Natural killer cell (primary cell): ENCODE measurements at regions not wholly inside any gene's neighbourhood (a gene's known extent, or its start where the extent isn't known, plus 50 kb on each side); places are given as distances from the start of the nearest gene placed in this dataset.
"Not testable (repeated sequence)": the region's sequence is repeated elsewhere in the genome, so short reads cannot be mapped to it uniquely, and the experiment has no call there.

Experiments used
- ATAC-seq, 3 donors: fragments of 150-1000 bp in 2 of 3; fragments of 200-7000 bp in 1 of 3; cut with Tn5 transposase; 1 replicate in 1 of 3; 2 replicates in 2 of 3; pipeline ENCODE4 v1.10.0; 2021; ENCODE audit warnings: mild to moderate bottlenecking in 2 of 3, moderate library complexity in 2 of 3
- DNase-seq, 2 donors: peaks; one replicate each; pipeline versions ENCODE4 v3.0.0 to v3.0.0-alpha.2; 2013 to 2021; ENCODE audit warnings: mixed read lengths in 1 of 2
- H3K27ac ChIP-seq: one replicate; pipeline ENCODE4 v1.5.1; 2013; ENCODE audit warnings: mild to moderate bottlenecking, low read length
- H3K27me3 ChIP-seq: one replicate; pipeline ENCODE4 v1.6.1; 2013; ENCODE audit warnings: low read length; ENCODE audit not compliant: control insufficient read depth, insufficient read depth
- H3K36me3 ChIP-seq: one replicate; pipeline ENCODE4 v1.6.1; 2013; ENCODE audit warnings: low read length; ENCODE audit not compliant: control insufficient read depth, insufficient read depth
- H3K4me1 ChIP-seq: one replicate; pipeline ENCODE4 v1.6.1; 2013; ENCODE audit warnings: low read length; ENCODE audit not compliant: control insufficient read depth, insufficient read depth
- H3K4me3 ChIP-seq: one replicate; pipeline ENCODE4 v1.5.1; 2013; ENCODE audit warnings: low read length
- H3K9me3 ChIP-seq: one replicate; pipeline ENCODE4 v1.6.1; 2013; ENCODE audit warnings: low read length; ENCODE audit not compliant: control insufficient read depth, insufficient read depth
- H3K27ac Mint-ChIP-seq, 2 donors: one replicate each; pipeline ENCODE4 v1.8.0; 2022; ENCODE audit warnings: mild to moderate bottlenecking in 2 of 2, mixed read lengths in 2 of 2, moderate library complexity in 1 of 2
- H3K27me3 Mint-ChIP-seq, 2 donors: one replicate each; pipeline ENCODE4 v1.8.0; 2022; ENCODE audit warnings: low read depth in 2 of 2, mixed read lengths in 2 of 2
- H3K36me3 Mint-ChIP-seq: one replicate; pipeline ENCODE4 v1.8.0; 2022; ENCODE audit warnings: mixed read lengths
- H3K4me1 Mint-ChIP-seq, 2 donors: one replicate each; pipeline ENCODE4 v1.8.0; 2022; ENCODE audit warnings: mixed read lengths in 2 of 2
- H3K4me3 Mint-ChIP-seq: one replicate; pipeline ENCODE4 v1.8.0; 2022; ENCODE audit warnings: mild to moderate bottlenecking, moderate library complexity, mixed read lengths
- H3K9me3 Mint-ChIP-seq, 2 donors: one replicate each; pipeline ENCODE4 v1.8.0; 2022; ENCODE audit warnings: mixed read lengths in 2 of 2
- CTCF ChIP-seq: fragments of 200-600 bp; IDR thresholded peaks from one replicate; pipeline ENCODE4 v1.8.0; 2022; ENCODE audit warnings: antibody characterized with exemption
- WGBS: methylation state at CpG from one replicate; pipeline ENCODE4 v1.1.7; 2013; ENCODE audit warnings: missing lambda C conversion rate; ENCODE audit not compliant: insufficient coverage; 5-methylcytosine and 5-hydroxymethylcytosine counted together
- intact Hi-C: fragments of 100-400 bp; cut with micrococcal nuclease; formaldehyde crosslinking; loops from one replicate; pipeline ENCODE4 v1.14.2; 2022

DNA sequence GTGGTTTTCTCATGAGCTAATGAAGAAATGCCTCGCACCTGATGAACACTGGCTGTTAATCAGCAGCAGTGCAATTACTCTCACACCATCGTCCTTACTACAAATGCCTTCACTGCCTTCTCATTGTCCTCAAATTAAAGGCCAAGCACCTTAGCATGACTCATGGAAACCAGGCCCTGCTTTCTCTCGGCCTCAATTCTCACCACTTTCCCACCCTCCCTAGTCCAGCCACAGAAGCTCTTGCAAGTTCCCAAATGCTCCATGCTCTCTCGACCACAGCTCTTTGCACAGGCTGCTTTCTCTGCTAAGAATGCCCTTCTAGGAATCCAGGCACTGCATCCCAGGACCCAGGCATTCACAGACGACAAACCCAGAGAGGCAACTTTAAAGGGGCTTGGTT is 94.6 kb upstream of the KLF4 start:
- intact Hi-C loops: no loop called here
- no peak overlapping the region for H3K27ac Mint-ChIP-seq
- H3K27me3 ChIP-seq: no peaks in the 10 kb centered on the region
- ATAC-seq (no peak), DNase-seq (no peak)
- H3K36me3 ChIP-seq: no peaks in the 10 kb centered on the region
- no peak overlapping the region for H3K4me3 ChIP-seq
- peaks cover 3 to 6% of the 10 kb centered on the region in 2 donors for H3K27me3 Mint-ChIP-seq
- H3K4me1 Mint-ChIP-seq: no peaks in the 10 kb centered on the region
- no peak overlapping the region for H3K27ac ChIP-seq
- no peaks in the 10 kb centered on the region for H3K9me3 Mint-ChIP-seq
- H3K4me3 Mint-ChIP-seq: no peak overlapping the region
- no peaks in the 10 kb centered on the region for H3K9me3 ChIP-seq
- no peaks in the 10 kb centered on the region for H3K4me1 ChIP-seq
- WGBS: 70% methylated on average over 5 of the region's 5 CpGs
- no peak for TF ChIP-seq CTCF
- H3K36me3 Mint-ChIP-seq: no peaks in the 10 kb centered on the region

- WGBS: 78% methylated on average over 4 of the region's 5 CpGs
Observed at GRCh38 chr9:107577140-107577776, 87.7 kb upstream of the KLF4 start.

DNA sequence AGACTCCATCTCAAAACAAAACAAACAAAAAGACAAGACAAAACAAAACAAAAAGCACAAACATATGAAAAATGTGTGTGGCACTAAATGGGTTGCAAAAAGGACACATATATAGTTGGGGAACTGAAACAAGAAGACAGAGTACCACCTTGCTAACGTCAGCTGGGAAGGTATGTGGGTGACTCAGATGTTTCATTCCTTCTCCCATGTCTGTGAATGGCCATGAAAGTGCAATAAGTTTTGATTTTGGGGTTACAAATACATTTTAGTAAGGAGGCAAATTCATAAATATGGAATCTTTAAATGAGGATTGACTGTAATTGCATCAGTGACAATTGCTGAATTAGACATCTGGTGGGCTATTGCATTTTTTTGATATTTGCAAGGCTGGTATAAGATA is 81.6 kb upstream of the KLF4 start:
- H3K4me3 Mint-ChIP-seq: no peak overlapping the region
- no peaks in the 10 kb centered on the region for H3K36me3 Mint-ChIP-seq
- H3K36me3 ChIP-seq: no peaks in the 10 kb centered on the region
- DNase-seq (no peak), ATAC-seq (no peak)
- no peaks in the 10 kb centered on the region for H3K9me3 ChIP-seq
- no peaks in the 10 kb centered on the region for H3K27me3 ChIP-seq
- no peaks in the 10 kb centered on the region for H3K27me3 Mint-ChIP-seq
- WGBS: 60% methylated on average over 1 of the region's 1 CpG
- H3K4me1 ChIP-seq: no peaks in the 10 kb centered on the region
- TF ChIP-seq CTCF: no peak
- H3K27ac Mint-ChIP-seq: no peak overlapping the region
- H3K27ac ChIP-seq: no peak overlapping the region
- H3K4me1 Mint-ChIP-seq: no peaks in the 10 kb centered on the region
- H3K4me3 ChIP-seq: no peak overlapping the region
- H3K9me3 Mint-ChIP-seq: no peaks in the 10 kb centered on the region
- intact Hi-C loops: no loop called here

More at GRCh38 chr9:107577140-107577776, 87.7 kb upstream of the KLF4 start:
- no peak for DNase-seq
- Mint-ChIP-seq H3K9me3 (no peaks in the 10 kb centered on the region), H3K4me3 (no peak overlapping the region), H3K4me1 (no peaks in the 10 kb centered on the region), H3K27ac (no peak overlapping the region), H3K27me3 (no peaks in the 10 kb centered on the region), H3K36me3 (no peaks in the 10 kb centered on the region)
- Histone ChIP-seq H3K9me3 (no peaks in the 10 kb centered on the region), H3K27me3 (no peaks in the 10 kb centered on the region), H3K4me1 (no peaks in the 10 kb centered on the region), H3K4me3 (no peak overlapping the region), H3K36me3 (no peaks in the 10 kb centered on the region), H3K27ac (no peak overlapping the region)
- intact Hi-C loops: no loop called here
- no peak for ATAC-seq
- TF ChIP-seq CTCF: no peak

DNA sequence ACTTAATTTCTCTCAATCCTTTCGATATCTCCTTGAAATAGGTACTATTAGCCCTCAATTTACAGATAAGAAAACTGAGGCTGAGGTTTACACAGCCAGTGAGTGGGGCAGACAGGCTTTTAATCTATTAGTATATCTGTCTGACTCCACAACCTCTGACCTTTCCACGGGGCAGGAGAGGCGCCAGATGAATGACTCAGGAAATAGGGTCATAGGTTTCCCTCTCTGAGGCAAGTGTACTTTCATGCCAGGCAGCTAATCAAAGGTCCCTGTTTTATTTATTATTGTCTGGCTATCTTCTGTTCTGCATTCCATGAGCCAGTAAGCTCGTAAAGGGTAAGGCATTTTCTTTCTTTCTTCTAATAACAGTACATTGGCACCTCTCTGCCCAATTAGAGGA is 79.6 kb upstream of the KLF4 start:
- H3K27me3 Mint-ChIP-seq: no peaks in the 10 kb centered on the region
- Histone ChIP-seq H3K36me3 (no peaks in the 10 kb centered on the region), H3K4me3 (no peak overlapping the region), H3K9me3 (no peaks in the 10 kb centered on the region), H3K27me3 (no peaks in the 10 kb centered on the region), H3K27ac (no peak overlapping the region), H3K4me1 (no peaks in the 10 kb centered on the region)
- H3K9me3 Mint-ChIP-seq: no peaks in the 10 kb centered on the region
- H3K4me1 Mint-ChIP-seq: no peaks in the 10 kb centered on the region
- intact Hi-C loops: no loop called here
- DNase-seq (no peak), ATAC-seq (no peak)
- H3K4me3 Mint-ChIP-seq: no peak overlapping the region
- H3K36me3 Mint-ChIP-seq: no peaks in the 10 kb centered on the region
- 87% methylated on average over 4 of the region's 4 CpGs for WGBS
- H3K27ac Mint-ChIP-seq: no peak overlapping the region
- TF ChIP-seq CTCF: no peak

GRCh38 chr9:107568406-107568805 is 78.8 kb upstream of the KLF4 start:
- H3K4me3 ChIP-seq, H3K4me1 Mint-ChIP-seq, H3K27me3 ChIP-seq, DNase-seq, H3K4me3 Mint-ChIP-seq, H3K27ac ChIP-seq, H3K27me3 Mint-ChIP-seq, H3K36me3 ChIP-seq, ATAC-seq, H3K4me1 ChIP-seq, H3K27ac Mint-ChIP-seq, H3K36me3 Mint-ChIP-seq, intact Hi-C loops, H3K9me3 ChIP-seq, H3K9me3 Mint-ChIP-seq: not testable (repeated sequence)
- WGBS: 88% methylated on average over 10 of the region's 10 CpGs
